ENCODE measurements at regions not wholly inside any gene's neighbourhood (a gene's known extent, or its start where the extent isn't known, plus 50 kb on each side); places are given as distances from the start of the nearest gene placed in this dataset.

DNA sequence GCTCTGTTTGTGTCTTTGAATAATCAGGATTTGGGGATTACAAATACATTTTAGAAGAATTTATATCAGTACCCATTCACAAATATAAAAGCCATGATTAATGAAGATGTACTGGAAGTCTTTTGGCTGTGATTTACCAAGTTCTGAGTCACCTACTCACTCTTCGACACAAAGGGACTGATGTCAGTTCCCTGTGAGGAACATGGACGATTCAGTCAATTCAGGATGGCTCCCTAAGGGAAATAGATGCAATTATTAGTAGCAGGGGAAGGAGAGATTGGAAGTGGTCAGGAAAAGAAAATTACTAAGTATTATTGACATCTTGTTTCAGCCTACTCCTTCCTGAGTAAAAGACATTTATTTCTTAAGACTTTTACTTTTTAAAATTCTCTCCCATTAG lies 550.7 kb upstream of the SLIT2 start:
- no peaks in the 10 kb centered on the region for H3K9me3 ChIP-seq
- intact Hi-C loops (cut with DNase I): no loop called here

DNA sequence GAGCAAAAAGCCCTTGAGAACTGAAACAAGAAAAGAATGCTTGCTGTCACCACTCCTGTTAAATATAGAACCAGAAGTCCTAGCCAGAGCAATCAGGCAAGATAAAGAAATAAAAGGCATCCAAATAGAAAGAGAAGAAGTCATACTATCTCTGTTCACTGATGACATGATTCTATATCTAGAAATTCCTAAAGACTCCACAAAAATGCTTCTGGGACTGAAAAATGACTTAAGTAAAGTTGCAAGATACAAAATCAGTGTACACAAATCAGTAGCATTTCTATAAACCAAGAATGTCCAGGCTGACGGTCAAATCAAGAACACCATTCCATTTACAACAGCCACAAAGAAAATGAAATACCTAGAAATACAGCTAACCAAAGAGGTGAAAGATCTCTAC lies 552.7 kb upstream of the SLIT2 start:
- H3K27me3 ChIP-seq: no peaks in the 10 kb centered on the region
- whole genome bisulfite sequencing, 3 donors: 84 to 97% (median 94%) methylated on average over 1 of the region's 1 CpG
- H3K9me3 ChIP-seq: no peaks in the 10 kb centered on the region
- H3K4me3 ChIP-seq: no peak overlapping the region
- intact Hi-C loops (cut with DNase I): no loop called here
- H3K36me3 ChIP-seq: no peaks in the 10 kb centered on the region
- TF ChIP-seq POLR2A (IDR thresholded peaks at IDR 0.05) (no peak), EP300 (IDR thresholded peaks at IDR 0.05) (no peak)
- TF ChIP-seq, protein P1, sequence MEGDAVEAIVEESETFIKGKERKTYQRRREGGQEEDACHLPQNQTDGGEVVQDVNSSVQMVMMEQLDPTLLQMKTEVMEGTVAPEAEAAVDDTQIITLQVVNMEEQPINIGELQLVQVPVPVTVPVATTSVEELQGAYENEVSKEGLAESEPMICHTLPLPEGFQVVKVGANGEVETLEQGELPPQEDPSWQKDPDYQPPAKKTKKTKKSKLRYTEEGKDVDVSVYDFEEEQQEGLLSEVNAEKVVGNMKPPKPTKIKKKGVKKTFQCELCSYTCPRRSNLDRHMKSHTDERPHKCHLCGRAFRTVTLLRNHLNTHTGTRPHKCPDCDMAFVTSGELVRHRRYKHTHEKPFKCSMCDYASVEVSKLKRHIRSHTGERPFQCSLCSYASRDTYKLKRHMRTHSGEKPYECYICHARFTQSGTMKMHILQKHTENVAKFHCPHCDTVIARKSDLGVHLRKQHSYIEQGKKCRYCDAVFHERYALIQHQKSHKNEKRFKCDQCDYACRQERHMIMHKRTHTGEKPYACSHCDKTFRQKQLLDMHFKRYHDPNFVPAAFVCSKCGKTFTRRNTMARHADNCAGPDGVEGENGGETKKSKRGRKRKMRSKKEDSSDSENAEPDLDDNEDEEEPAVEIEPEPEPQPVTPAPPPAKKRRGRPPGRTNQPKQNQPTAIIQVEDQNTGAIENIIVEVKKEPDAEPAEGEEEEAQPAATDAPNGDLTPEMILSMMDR (IDR thresholded peaks at IDR 0.05): no peak
- no peak for DNase-seq
- H3K27ac ChIP-seq: no peak overlapping the region
- peaks cover 3% of the 10 kb centered on the region for H3K4me1 ChIP-seq (ENCODE audit: insufficient read depth)

More for the DNA sequence above, 550.7 kb upstream of the SLIT2 start:
- Histone ChIP-seq H3K27me3 (no peaks in the 10 kb centered on the region), H3K4me1 (ENCODE audit: insufficient read depth) (no peaks in the 10 kb centered on the region), H3K27ac (no peak overlapping the region), H3K4me3 (no peak overlapping the region), H3K36me3 (no peaks in the 10 kb centered on the region)
- WGBS, 3 donors: 11 to 28% (median 18%) methylated on average over 2 of the region's 2 CpGs
- TF ChIP-seq EP300 (IDR thresholded peaks at IDR 0.05): no peak
- no peak for TF ChIP-seq POLR2A (IDR thresholded peaks at IDR 0.05)
- TF ChIP-seq, protein P1 (IDR thresholded peaks at IDR 0.05): no peak
- DNase-seq: no peak

DNA sequence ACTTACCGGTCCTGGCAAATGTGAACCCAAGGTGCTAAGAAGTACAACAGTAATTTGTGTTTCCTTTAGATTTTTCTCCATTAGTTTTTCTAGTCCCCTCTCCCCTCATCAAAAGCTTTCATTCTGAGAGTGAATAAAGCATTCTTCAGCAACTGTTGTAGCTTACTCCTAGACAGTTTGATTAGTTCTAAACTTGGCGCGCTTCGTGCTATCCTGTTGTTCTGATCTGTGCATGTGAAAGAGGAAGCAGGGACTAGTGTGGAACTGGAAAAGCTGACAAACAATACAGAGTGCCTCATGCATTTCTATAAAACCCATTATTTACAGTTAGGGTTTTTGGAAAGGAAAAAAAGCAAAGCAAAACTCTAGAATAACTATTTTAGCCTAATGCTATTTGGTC lies 556.9 kb upstream of the SLIT2 start:
- TF ChIP-seq, protein P1 (IDR thresholded peaks at IDR 0.05): no peak
- TF ChIP-seq EP300 (IDR thresholded peaks at IDR 0.05): no peak
- no peak for TF ChIP-seq POLR2A (IDR thresholded peaks at IDR 0.05)
- Histone ChIP-seq H3K4me1 (ENCODE audit: insufficient read depth) (peaks cover 3% of the 10 kb centered on the region), H3K9me3 (no peaks in the 10 kb centered on the region), H3K4me3 (no peak overlapping the region), H3K27ac (no peak overlapping the region), H3K27me3 (no peaks in the 10 kb centered on the region), H3K36me3 (no peaks in the 10 kb centered on the region)
- WGBS, 3 donors: 24 to 33% (median 30%) methylated on average over 4 of the region's 4 CpGs
- intact Hi-C loops (cut with DNase I): no loop called here
- DNase-seq: no peak

DNA sequence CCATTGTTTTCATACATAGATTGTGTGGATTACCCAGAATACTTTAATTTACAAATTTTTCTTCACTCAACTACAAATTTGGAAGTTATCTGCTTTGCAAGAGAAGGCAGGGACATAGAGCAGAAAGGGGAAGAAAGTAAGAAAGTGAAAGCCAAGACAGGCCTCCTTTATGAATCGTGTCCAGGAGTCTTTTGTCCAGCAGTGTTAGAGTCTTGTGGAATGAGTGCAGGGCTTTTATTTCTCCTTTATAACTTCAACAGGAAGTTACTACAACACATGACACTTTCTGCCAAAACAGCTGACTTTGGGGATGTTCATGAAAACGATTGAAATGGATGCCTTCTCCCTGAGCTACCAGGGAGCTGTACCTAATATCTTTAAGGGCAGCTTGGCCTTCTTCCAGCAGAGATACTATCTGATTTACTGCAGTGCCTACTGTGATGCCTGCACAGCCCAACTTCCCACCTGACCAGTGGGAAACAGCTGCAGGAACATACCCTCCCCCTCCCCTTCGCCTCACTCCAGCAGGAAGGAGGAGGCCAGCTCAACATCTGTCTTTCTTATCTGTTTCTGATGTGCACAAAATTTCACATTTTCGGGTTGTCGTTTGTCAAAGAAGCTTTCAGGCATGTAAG lies 557.7 kb upstream of the SLIT2 start:
- Histone ChIP-seq H3K27ac (no peak overlapping the region), H3K27me3 (no peaks in the 10 kb centered on the region), H3K9me3 (no peaks in the 10 kb centered on the region), H3K36me3 (no peaks in the 10 kb centered on the region), H3K4me1 (ENCODE audit: insufficient read depth) (peaks cover 3% of the 10 kb centered on the region), H3K4me3 (no peak overlapping the region)
- DNase-seq: peak in 1 of 5 donors; percentile 8
- WGBS, 3 donors: 7 to 9% (median 8%) methylated on average over 5 of the region's 5 CpGs
- intact Hi-C loops (cut with DNase I): no loop called here
- TF ChIP-seq, protein P1 (IDR thresholded peaks at IDR 0.05): no peak
- TF ChIP-seq POLR2A (IDR thresholded peaks at IDR 0.05): no peak
- TF ChIP-seq EP300 (IDR thresholded peaks at IDR 0.05): no peak
